Natural killer cell (primary cell): ENCODE measurements at regions not wholly inside any gene's neighbourhood (a gene's known extent, or its start where the extent isn't known, plus 50 kb on each side); places are given as distances from the start of the nearest gene placed in this dataset.

ENCODE experiments used
- ATAC-seq, 3 donors: fragments of 150-1000 bp in 2 of 3; fragments of 200-7000 bp in 1 of 3; cut with Tn5 transposase; 1 replicate in 1 of 3; 2 replicates in 2 of 3; pipeline ENCODE4 v1.10.0; 2021; ENCODE audit warnings: mild to moderate bottlenecking in 2 of 3, moderate library complexity in 2 of 3
- DNase-seq, 2 donors: peaks; one replicate each; pipeline versions ENCODE4 v3.0.0 to v3.0.0-alpha.2; 2013 to 2021; ENCODE audit warnings: mixed read lengths in 1 of 2
- H3K27ac ChIP-seq: one replicate; pipeline ENCODE4 v1.5.1; 2013; ENCODE audit warnings: mild to moderate bottlenecking, low read length
- H3K27me3 ChIP-seq: one replicate; pipeline ENCODE4 v1.6.1; 2013; ENCODE audit warnings: low read length; ENCODE audit not compliant: control insufficient read depth, insufficient read depth
- H3K36me3 ChIP-seq: one replicate; pipeline ENCODE4 v1.6.1; 2013; ENCODE audit warnings: low read length; ENCODE audit not compliant: control insufficient read depth, insufficient read depth
- H3K4me1 ChIP-seq: one replicate; pipeline ENCODE4 v1.6.1; 2013; ENCODE audit warnings: low read length; ENCODE audit not compliant: control insufficient read depth, insufficient read depth
- H3K4me3 ChIP-seq: one replicate; pipeline ENCODE4 v1.5.1; 2013; ENCODE audit warnings: low read length
- H3K9me3 ChIP-seq: one replicate; pipeline ENCODE4 v1.6.1; 2013; ENCODE audit warnings: low read length; ENCODE audit not compliant: control insufficient read depth, insufficient read depth
- H3K27ac Mint-ChIP-seq, 2 donors: one replicate each; pipeline ENCODE4 v1.8.0; 2022; ENCODE audit warnings: mild to moderate bottlenecking in 2 of 2, mixed read lengths in 2 of 2, moderate library complexity in 1 of 2
- H3K27me3 Mint-ChIP-seq, 2 donors: one replicate each; pipeline ENCODE4 v1.8.0; 2022; ENCODE audit warnings: low read depth in 2 of 2, mixed read lengths in 2 of 2
- H3K36me3 Mint-ChIP-seq: one replicate; pipeline ENCODE4 v1.8.0; 2022; ENCODE audit warnings: mixed read lengths
- H3K4me1 Mint-ChIP-seq, 2 donors: one replicate each; pipeline ENCODE4 v1.8.0; 2022; ENCODE audit warnings: mixed read lengths in 2 of 2
- H3K4me3 Mint-ChIP-seq: one replicate; pipeline ENCODE4 v1.8.0; 2022; ENCODE audit warnings: mild to moderate bottlenecking, moderate library complexity, mixed read lengths
- H3K9me3 Mint-ChIP-seq, 2 donors: one replicate each; pipeline ENCODE4 v1.8.0; 2022; ENCODE audit warnings: mixed read lengths in 2 of 2
- CTCF ChIP-seq: fragments of 200-600 bp; IDR thresholded peaks from one replicate; pipeline ENCODE4 v1.8.0; 2022; ENCODE audit warnings: antibody characterized with exemption
- WGBS: methylation state at CpG from one replicate; pipeline ENCODE4 v1.1.7; 2013; ENCODE audit warnings: missing lambda C conversion rate; ENCODE audit not compliant: insufficient coverage; 5-methylcytosine and 5-hydroxymethylcytosine counted together
- intact Hi-C: fragments of 100-400 bp; cut with micrococcal nuclease; formaldehyde crosslinking; loops from one replicate; pipeline ENCODE4 v1.14.2; 2022

- Mint-ChIP-seq H3K9me3 (no peaks in the 10 kb centered on the region), H3K27me3 (no peaks in the 10 kb centered on the region), H3K27ac (peak overlapping the region; percentile 84 to 94), H3K4me3 (peak overlapping the region; percentile 84), H3K4me1 (peaks cover 65 to 81% of the 10 kb centered on the region in 2 donors), H3K36me3 (no peaks in the 10 kb centered on the region)
- no peaks in the 10 kb centered on the region for H3K36me3 ChIP-seq
- TF ChIP-seq CTCF: no peak
- H3K4me1 ChIP-seq: peaks cover 50% of the 10 kb centered on the region
- intact Hi-C loops: loop anchor here (5.0 kb wide), 1 partner anchor 37 kb away; no protein-coding TSS in a partner anchor
- ATAC-seq (peak in 2 of 3 donors; percentile 17 to 25), DNase-seq (no peak)
- peak overlapping the region; percentile 49 for H3K27ac ChIP-seq
- H3K9me3 ChIP-seq: no peaks in the 10 kb centered on the region
- no peak overlapping the region for H3K4me3 ChIP-seq
- no peaks in the 10 kb centered on the region for H3K27me3 ChIP-seq
- 41% methylated on average over 6 of the region's 7 CpGs for WGBS
Measured at GRCh38 chr14:22429546-22430294, 159.3 kb downstream of the DAD1 start.

- no peaks in the 10 kb centered on the region for H3K36me3 Mint-ChIP-seq
- no peaks in the 10 kb centered on the region for H3K9me3 Mint-ChIP-seq
- WGBS: 30% methylated on average over 5 of the region's 7 CpGs
- Histone ChIP-seq H3K4me3 (no peak overlapping the region), H3K4me1 (peaks cover 49% of the 10 kb centered on the region), H3K27me3 (no peaks in the 10 kb centered on the region), H3K36me3 (no peaks in the 10 kb centered on the region), H3K27ac (peak overlapping the region; percentile 49), H3K9me3 (no peaks in the 10 kb centered on the region)
- no peak for TF ChIP-seq CTCF
- H3K27me3 Mint-ChIP-seq: no peaks in the 10 kb centered on the region
- peaks cover 65 to 81% of the 10 kb centered on the region in 2 donors for H3K4me1 Mint-ChIP-seq
- H3K4me3 Mint-ChIP-seq: peak overlapping the region; percentile 84
- DNase-seq: no peak
- peak overlapping the region; percentile 84 to 94 for H3K27ac Mint-ChIP-seq
- ATAC-seq: peak in 1 of 3 donors; percentile 26
- intact Hi-C loops: loop anchor here (5.0 kb wide), 1 partner anchor 36 kb away; no protein-coding TSS in a partner anchor
Measured at GRCh38 chr14:22428700-22429291, 160.2 kb downstream of the DAD1 start.

GRCh38 chr14:22427771-22428231 is 161.2 kb downstream of the DAD1 start:
- Mint-ChIP-seq H3K27me3 (no peaks in the 10 kb centered on the region), H3K4me3 (peak overlapping the region; percentile 84), H3K27ac (peak overlapping the region; percentile 82 to 94), H3K4me1 (peaks cover 66 to 81% of the 10 kb centered on the region in 2 donors), H3K9me3 (no peaks in the 10 kb centered on the region), H3K36me3 (no peaks in the 10 kb centered on the region)
- Histone ChIP-seq H3K27me3 (no peaks in the 10 kb centered on the region), H3K36me3 (no peaks in the 10 kb centered on the region), H3K4me3 (no peak overlapping the region), H3K27ac (peak overlapping the region; percentile 37), H3K4me1 (peaks cover 54% of the 10 kb centered on the region), H3K9me3 (no peaks in the 10 kb centered on the region)
- no peak for TF ChIP-seq CTCF
- WGBS: 38% methylated on average over 9 of the region's 9 CpGs
- DNase-seq: no peak
- intact Hi-C loops: loop anchor here (5.0 kb wide), 1 partner anchor 36 kb away; no protein-coding TSS in a partner anchor
- peak; percentile 34 to 65 (median 35) for ATAC-seq
